GM12878 (cell line): ENCODE measurements at regions not wholly inside any gene's neighbourhood (a gene's known extent, or its start where the extent isn't known, plus 50 kb on each side); places are given as distances from the start of the nearest gene placed in this dataset.

ENCODE experiments used
- BCL11A ChIP-seq: IDR thresholded peaks from 2 replicates; pipeline ENCODE4 v1.6.1; 2011; ENCODE audit warnings: low read depth, low read length
- BCLAF1 ChIP-seq: fragments of 450-650 bp; IDR thresholded peaks from 2 replicates; pipeline ENCODE4 v1.6.1; 2017; ENCODE audit warnings: antibody characterized with exemption, mild to moderate bottlenecking, moderate library complexity
- CEBPB ChIP-seq, 2 experiments: fragments of 150-350 bp in 1 of 2; IDR thresholded peaks; 2 replicates each; pipeline ENCODE4 v1.6.1; 2012 to 2014; ENCODE audit warnings: low read depth in 2 of 2, low read length in 2 of 2, borderline replicate concordance in 1 of 2, inconsistent platforms in 1 of 2
- FOXM1 ChIP-seq: IDR thresholded peaks from 2 replicates; pipeline ENCODE4 v1.6.1; 2012; ENCODE audit warnings: low read depth, mild to moderate bottlenecking, inconsistent platforms, low read length, moderate library complexity
- GABPA ChIP-seq: IDR thresholded peaks from 2 replicates; pipeline ENCODE4 v1.6.1; 2014; ENCODE audit warnings: antibody characterized with exemption, low read depth, mild to moderate bottlenecking, inconsistent platforms
- NBN ChIP-seq: fragments of 450-650 bp; IDR thresholded peaks from 2 replicates; pipeline ENCODE4 v1.6.1; 2016
- NFYA ChIP-seq: IDR thresholded peaks from 2 replicates; pipeline ENCODE4 v1.6.1; 2011; ENCODE audit warnings: low read depth, mild to moderate bottlenecking, low read length, improper control_type of control experiment, borderline replicate concordance
- SMC3 ChIP-seq: IDR thresholded peaks from 2 replicates; pipeline ENCODE4 v1.6.1; 2011; ENCODE audit warnings: low read length, improper control_type of control experiment, borderline replicate concordance
- STAT3 ChIP-seq: IDR thresholded peaks from 2 replicates; pipeline ENCODE4 v1.6.1; 2011; ENCODE audit warnings: low read depth, low read length, improper control_type of control experiment
- TF ChIP-seq, protein P1 (sequence below), 3 experiments: IDR thresholded peaks in 2 of 3; conservative IDR thresholded peaks in 1 of 3; 2 replicates each; pipeline ENCODE4 v1.5.1; 2011; ENCODE audit warnings: low read depth in 3 of 3, low read length in 3 of 3, mild to moderate bottlenecking in 3 of 3, control low read depth in 2 of 3, moderate library complexity in 2 of 3, inconsistent platforms in 1 of 3, mixed read lengths in 1 of 3; ENCODE audit not compliant: control insufficient read depth in 2 of 3, insufficient read depth in 1 of 3; ENCODE audit errors: extremely low read depth in 1 of 3
- TF ChIP-seq, protein P2 (sequence below): IDR thresholded peaks from 2 replicates; pipeline ENCODE4 v1.6.1; 2012; ENCODE audit warnings: mild to moderate bottlenecking, low read depth, low read length
- TF ChIP-seq, protein P3 (sequence below): IDR thresholded peaks from 2 replicates; pipeline ENCODE4 v1.6.1; 2011; ENCODE audit warnings: borderline replicate concordance, low read depth, mild to moderate bottlenecking, moderate library complexity, low read length; ENCODE audit not compliant: insufficient read depth, poor library complexity, severe bottlenecking

GRCh38 chr6:62612471-62612870, 326.4 kb upstream of the KHDRBS2 start:
- TF ChIP-seq SMC3 (no peak), NBN (no peak), BCL11A (no peak), STAT3 (no peak), BCLAF1 (no peak), FOXM1 (no peak), CEBPB (IDR thresholded peaks at IDR 0.05; ENCODE audit: borderline replicate concordance in 1 of 2, low read depth in 2 of 2, low read length in 2 of 2) (no peak), NFYA (no peak), GABPA (no peak)
- TF ChIP-seq, protein P1, sequence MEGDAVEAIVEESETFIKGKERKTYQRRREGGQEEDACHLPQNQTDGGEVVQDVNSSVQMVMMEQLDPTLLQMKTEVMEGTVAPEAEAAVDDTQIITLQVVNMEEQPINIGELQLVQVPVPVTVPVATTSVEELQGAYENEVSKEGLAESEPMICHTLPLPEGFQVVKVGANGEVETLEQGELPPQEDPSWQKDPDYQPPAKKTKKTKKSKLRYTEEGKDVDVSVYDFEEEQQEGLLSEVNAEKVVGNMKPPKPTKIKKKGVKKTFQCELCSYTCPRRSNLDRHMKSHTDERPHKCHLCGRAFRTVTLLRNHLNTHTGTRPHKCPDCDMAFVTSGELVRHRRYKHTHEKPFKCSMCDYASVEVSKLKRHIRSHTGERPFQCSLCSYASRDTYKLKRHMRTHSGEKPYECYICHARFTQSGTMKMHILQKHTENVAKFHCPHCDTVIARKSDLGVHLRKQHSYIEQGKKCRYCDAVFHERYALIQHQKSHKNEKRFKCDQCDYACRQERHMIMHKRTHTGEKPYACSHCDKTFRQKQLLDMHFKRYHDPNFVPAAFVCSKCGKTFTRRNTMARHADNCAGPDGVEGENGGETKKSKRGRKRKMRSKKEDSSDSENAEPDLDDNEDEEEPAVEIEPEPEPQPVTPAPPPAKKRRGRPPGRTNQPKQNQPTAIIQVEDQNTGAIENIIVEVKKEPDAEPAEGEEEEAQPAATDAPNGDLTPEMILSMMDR (IDR thresholded peaks at IDR 0.05 in 2 of 3, conservative IDR thresholded peaks at IDR 0.05 in 1 of 3; ENCODE audit: control insufficient read depth in 2 of 3, extremely low read depth in 1 of 3, insufficient read depth in 1 of 3, low read depth in 3 of 3, low read length in 3 of 3), result no peak
- TF ChIP-seq, protein P2, sequence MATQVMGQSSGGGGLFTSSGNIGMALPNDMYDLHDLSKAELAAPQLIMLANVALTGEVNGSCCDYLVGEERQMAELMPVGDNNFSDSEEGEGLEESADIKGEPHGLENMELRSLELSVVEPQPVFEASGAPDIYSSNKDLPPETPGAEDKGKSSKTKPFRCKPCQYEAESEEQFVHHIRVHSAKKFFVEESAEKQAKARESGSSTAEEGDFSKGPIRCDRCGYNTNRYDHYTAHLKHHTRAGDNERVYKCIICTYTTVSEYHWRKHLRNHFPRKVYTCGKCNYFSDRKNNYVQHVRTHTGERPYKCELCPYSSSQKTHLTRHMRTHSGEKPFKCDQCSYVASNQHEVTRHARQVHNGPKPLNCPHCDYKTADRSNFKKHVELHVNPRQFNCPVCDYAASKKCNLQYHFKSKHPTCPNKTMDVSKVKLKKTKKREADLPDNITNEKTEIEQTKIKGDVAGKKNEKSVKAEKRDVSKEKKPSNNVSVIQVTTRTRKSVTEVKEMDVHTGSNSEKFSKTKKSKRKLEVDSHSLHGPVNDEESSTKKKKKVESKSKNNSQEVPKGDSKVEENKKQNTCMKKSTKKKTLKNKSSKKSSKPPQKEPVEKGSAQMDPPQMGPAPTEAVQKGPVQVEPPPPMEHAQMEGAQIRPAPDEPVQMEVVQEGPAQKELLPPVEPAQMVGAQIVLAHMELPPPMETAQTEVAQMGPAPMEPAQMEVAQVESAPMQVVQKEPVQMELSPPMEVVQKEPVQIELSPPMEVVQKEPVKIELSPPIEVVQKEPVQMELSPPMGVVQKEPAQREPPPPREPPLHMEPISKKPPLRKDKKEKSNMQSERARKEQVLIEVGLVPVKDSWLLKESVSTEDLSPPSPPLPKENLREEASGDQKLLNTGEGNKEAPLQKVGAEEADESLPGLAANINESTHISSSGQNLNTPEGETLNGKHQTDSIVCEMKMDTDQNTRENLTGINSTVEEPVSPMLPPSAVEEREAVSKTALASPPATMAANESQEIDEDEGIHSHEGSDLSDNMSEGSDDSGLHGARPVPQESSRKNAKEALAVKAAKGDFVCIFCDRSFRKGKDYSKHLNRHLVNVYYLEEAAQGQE, result no peak
- TF ChIP-seq, protein P3, sequence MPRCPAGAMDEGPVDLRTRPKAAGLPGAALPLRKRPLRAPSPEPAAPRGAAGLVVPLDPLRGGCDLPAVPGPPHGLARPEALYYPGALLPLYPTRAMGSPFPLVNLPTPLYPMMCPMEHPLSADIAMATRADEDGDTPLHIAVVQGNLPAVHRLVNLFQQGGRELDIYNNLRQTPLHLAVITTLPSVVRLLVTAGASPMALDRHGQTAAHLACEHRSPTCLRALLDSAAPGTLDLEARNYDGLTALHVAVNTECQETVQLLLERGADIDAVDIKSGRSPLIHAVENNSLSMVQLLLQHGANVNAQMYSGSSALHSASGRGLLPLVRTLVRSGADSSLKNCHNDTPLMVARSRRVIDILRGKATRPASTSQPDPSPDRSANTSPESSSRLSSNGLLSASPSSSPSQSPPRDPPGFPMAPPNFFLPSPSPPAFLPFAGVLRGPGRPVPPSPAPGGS, result no peak
